HT1080 (cell line): ENCODE measurements at regions not wholly inside any gene's neighbourhood (a gene's known extent, or its start where the extent isn't known, plus 50 kb on each side); places are given as distances from the start of the nearest gene placed in this dataset.
A peak's percentile ranks its signal among the peaks of the same experiment; 100 is the strongest.
"Not testable (repeated sequence)": the region's sequence is repeated elsewhere in the genome, so short reads cannot be mapped to it uniquely, and the experiment has no call there.

Experiments used
- DNase-seq: peaks from one replicate; pipeline ENCODE4 v3.0.0-alpha.2; 2015; ENCODE audit warnings: low read depth

GRCh38 chr3:106072596-106072995 lies 203.8 kb upstream of the CBLB start:
- DNase-seq = not testable (repeated sequence)

DNA sequence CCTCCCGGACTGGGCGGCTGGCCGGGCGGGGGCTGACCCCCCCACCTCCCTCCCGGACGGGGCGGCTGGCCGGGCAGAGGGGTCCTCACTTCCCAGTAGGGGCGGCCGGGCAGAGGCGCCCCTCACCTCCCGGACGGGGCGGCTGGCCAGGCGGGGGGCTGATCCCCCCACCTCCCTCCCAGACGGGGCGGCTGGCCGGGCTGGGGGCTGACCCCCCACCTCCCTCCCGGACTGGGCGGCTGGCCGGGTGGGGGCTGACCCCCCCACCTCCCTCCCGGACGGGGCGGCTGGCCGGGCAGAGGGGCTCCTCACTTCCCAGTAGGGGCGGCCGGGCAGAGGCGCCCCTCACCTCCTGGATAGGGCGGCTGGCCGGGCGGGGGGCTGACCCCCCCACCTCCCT lies 205.0 kb upstream of the CBLB start:
- not testable (repeated sequence) for DNase-seq

GRCh38 chr3:106075731-106076130 lies 206.9 kb upstream of the CBLB start:
- DNase-seq = not testable (repeated sequence)

- DNase-seq = no peak
Observed at GRCh38 chr3:106078635-106079034, 209.8 kb upstream of the CBLB start.

DNA sequence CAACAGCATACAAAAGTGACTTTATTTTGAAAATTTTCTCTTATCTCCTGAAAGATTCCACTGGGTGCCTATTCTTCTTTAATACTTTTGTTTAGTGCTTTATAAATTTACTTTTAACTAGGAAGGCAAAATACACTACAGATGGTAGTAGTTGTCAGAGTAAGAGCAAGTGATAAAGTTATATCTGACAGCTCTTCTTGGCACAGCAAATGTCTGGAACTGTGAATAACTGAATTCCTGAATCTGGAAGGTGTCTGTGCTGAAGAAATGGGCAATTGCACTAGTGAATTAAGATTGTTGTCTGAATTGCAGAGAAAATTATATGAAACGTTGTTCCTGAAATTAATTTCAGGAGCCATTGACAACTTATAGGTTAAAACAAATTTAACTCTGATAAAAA lies 213.8 kb upstream of the CBLB start:
- DNase-seq = no peak

- DNase-seq = no peak
Observed at GRCh38 chr3:106083207-106083606, 214.4 kb upstream of the CBLB start.

- DNase-seq = no peak
Observed at GRCh38 chr3:106083854-106084253, 215.0 kb upstream of the CBLB start.

DNA sequence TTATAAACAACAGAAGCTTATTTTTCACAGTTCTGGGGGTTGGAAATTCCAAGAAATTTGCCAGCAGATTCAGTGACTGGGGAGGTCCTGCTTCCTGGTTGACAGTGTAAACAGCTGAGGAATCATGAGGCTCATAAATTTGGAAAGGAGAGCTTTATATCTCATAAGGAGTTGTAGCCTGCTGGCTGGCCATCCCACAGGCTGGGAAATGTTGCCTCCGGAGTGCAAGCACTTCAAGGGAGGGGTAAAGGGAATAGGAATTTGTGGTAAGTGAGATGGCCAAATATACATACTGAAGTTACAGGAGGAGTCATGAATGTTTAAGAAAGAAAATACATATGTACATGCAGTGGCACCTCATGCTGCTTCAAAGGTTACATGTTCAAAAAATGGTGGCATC lies 217.2 kb upstream of the CBLB start:
- no peak for DNase-seq

DNA sequence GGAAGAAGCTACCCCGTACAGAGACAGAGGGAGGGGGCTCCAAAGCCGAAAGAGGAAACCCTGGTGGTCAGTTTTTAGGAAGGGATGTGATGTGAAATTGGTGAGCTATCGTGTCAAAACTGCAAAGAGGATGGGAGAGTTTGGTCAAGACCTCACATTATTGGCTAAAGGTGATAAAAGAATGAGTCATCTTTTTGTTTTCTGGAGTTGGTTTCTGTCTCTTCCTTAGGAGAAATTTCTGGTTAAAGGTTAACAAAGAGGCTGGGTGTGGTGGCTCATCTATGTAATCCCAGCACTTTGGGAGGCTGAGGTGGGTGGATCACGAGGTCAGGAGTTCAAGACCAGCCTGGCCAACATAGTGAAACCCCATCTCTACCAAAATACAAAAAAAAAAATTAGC lies 217.8 kb upstream of the CBLB start:
- peak; percentile 62 for DNase-seq

DNA sequence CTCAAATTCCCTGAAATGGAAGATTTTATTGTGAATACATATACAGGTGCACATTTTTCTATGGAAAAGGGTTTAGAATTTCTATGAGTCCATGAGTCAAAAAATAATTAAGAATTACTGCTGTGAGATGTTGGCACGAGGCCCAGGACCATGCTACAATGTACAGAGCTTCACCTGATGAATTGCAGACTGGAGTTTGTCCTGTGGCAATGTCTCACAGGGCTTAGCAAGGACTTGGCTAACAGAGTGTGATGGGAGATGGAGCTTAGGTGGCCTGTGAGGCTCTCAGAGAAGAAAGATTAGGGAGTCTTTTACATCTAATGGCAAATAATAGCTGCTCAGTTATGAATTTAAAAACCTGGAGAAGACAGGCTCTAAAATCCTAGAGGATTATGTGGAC lies 219.5 kb upstream of the CBLB start:
- no peak for DNase-seq

GRCh38 chr3:106088899-106089298 lies 220.1 kb upstream of the CBLB start:
- no peak for DNase-seq

GRCh38 chr3:106089806-106090205 lies 221.0 kb upstream of the CBLB start:
- DNase-seq = no peak

GRCh38 chr3:106092792-106093191 lies 224.0 kb upstream of the CBLB start:
- DNase-seq = peak; percentile 25

DNA sequence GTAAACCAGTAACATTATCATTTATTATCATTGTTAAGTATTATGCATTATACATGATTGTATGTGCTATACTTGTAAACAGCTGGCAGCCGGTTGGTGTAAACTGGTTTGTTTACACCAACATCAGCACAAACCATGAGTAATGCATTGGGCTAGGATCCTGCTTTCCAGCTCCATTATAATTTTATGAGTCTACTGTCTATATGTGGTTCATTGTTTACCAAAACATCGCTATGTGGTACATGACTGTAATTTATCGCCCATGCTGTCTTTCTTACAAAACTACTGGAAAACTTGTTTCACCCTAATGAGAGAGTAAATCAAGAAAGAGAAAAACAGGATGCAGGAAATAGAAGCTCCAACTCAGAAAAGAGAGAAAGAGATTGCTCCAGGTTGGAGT lies 224.8 kb upstream of the CBLB start:
- no peak for DNase-seq

DNA sequence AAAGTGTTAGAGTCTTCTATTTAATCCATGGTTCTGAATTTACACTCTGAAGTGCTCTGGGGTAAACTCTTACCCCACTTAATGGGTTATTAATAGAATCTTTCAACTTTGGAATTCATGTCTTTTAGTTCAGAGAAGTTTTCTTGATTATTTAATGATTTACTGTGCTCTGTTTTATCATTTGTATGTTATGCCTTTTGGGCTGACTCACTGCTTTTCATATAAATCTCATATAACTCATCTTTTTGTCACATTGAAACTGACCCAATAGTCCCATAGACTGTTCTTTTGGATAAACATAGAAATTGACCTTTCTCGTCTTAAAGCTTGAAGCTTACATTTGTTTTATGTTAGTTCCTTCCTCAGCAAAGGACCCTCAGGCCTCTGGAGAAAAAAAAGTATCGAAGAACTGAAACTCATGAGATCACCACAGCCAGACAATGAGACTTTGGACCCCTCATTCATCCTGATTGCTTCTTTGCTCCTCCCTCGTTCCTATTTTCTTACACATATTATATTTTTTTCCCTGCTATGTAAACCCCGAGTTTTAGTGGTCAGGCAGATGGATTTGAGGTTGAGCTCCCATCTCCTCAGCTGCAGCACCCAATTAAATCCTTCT lies 229.1 kb upstream of the CBLB start:
- DNase-seq = no peak

DNA sequence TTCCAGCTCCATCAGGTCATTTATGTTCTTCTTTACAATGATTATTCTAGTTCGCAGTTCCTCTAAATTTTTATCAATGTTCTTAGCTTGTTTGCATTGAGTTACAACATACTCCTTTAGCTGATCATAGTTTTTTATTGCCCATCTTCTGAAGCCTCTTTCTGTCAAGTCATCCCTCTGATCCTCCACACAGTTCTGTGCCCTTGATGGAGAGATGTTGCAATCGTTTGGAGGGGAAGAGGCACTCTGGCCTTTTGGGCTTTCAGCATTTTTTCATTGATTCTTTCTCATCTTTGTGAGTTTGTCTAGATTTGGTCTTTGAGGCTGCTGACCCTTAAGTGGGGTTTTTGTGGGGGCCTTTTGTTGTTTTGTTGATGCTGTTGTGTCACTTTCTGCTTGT lies 234.6 kb upstream of the CBLB start:
- DNase-seq = no peak

DNA sequence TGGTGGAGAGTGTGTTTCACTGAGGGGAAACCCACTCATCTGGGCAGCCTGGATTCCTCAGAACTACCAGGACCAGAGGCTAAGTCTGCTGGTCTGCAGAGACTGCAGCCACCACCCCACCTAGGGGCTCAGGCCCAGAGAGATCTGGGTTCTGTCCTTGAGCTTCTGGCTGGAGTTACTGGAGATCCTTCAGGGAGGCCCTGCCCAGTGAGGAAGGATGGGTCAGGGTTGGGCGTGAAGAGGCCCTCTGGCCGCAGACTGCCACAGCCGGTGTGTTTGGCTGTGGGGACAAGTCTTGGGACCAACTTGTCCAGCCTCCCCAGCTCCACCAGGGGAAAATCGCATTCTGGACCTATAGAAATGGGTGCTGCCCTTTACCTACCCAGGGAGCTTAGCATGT lies 235.3 kb upstream of the CBLB start:
- DNase-seq = no peak

DNA sequence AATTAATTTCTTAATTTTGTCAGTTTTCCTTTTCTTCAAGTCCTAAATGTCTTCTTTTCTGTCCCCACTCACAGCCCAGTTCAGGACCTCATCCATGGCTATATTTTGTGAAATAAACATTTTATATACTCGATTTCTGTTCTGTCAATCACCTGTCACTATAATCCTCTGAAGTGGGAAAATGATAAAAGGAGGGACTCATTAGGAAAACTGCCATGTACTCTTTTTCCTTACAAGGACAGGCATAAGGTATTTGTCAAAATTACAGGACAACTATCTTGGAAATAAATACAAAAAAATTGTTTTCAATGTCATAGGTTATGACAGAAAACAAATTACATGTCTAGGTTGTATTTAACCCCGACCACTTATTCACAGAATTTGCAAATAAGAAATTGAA lies 240.1 kb upstream of the CBLB start:
- no peak for DNase-seq

GRCh38 chr3:106112561-106112960 lies 243.7 kb upstream of the CBLB start:
- DNase-seq = not testable (repeated sequence)

DNA sequence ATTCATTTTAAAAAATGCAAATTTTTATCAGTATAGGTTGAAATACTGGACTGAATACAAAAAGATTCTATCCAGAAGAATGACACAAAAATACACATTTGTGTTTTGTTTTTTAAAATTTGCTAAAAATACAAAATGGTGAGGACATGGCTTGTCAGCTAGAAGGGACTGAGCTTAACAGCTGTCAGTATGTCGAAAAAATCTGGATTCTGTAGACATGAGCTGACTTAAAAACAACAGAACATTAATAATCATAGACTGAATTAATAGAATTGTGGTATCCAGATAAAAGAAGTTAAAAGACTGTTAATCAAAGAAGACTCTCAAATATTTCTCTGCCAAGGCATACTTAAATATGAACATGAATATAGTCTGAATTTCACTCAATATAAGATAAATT lies 244.9 kb upstream of the CBLB start:
- no peak for DNase-seq

GRCh38 chr3:106114220-106114619 lies 245.4 kb upstream of the CBLB start:
- DNase-seq = peak; percentile 10

- no peak for DNase-seq
Observed at GRCh38 chr3:106114848-106115247, 246.0 kb upstream of the CBLB start.

DNA sequence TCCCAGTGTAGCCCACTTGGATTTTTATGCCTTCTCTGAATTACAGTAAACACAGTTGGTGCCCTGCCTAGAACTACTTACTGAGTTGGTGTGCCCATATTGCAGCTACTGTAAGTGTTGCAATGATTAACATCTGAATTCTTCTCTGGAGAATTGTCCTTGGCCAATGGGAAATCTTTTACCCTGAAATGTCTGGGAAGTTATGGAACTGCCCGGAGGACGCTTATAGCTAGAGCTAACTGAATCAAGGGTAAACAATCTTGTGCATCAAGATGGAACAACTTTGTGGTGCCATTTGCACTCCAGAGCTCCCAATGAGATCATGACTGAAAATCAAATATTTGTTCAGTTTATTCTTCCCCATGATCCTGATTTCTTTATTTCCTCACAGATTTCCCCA lies 246.7 kb upstream of the CBLB start:
- no peak for DNase-seq
